ENCODE measurements at regions not wholly inside any gene's neighbourhood (a gene's known extent, or its start where the extent isn't known, plus 50 kb on each side); places are given as distances from the start of the nearest gene placed in this dataset.

DNA sequence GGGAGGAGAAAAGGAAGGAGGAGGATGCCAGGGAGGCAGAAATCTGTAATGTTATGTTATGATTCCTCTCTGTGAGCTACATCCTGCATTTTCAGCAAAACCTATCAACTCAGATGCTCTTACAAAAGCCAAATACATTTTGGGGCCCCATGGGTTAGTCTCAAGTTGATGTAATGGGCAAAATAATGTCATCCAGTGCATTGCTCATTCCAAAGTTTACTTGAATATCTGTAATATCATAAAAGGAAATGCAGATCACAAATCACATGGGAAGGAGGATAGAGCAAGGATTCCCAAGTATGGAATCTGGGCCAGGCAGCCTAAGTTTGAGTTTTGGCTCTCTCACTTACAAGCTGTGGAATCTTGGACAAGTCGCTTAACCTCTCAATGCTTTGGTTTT lies 74.9 kb upstream of the SOD3 start:
- DNase-seq: no peak

DNA sequence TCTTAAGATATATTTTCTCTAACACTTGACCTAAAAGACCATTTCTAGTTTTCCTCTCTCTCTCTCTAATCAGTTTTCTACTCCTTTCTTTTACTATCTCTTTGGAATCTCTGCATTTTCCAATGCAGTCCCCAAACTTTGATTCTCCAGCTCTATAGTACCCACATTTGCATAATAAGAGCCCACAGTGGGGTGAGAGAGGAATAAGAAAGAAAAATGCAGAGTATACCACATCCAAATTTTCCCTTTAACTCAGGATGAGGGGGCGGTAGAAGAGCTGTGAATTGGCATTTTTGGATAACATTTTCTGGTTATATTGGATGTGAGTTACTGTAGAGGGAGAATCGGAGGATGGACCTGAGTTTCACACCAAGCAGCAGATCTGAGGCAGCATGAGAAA lies 74.4 kb upstream of the SOD3 start:
- no peak for DNase-seq

GRCh38 chr4:24722026-24722568 lies 73.3 kb upstream of the SOD3 start:
- DNase-seq: no peak

GRCh38 chr4:24727390-24728224 lies 67.8 kb upstream of the SOD3 start:
- no peak for DNase-seq

DNA sequence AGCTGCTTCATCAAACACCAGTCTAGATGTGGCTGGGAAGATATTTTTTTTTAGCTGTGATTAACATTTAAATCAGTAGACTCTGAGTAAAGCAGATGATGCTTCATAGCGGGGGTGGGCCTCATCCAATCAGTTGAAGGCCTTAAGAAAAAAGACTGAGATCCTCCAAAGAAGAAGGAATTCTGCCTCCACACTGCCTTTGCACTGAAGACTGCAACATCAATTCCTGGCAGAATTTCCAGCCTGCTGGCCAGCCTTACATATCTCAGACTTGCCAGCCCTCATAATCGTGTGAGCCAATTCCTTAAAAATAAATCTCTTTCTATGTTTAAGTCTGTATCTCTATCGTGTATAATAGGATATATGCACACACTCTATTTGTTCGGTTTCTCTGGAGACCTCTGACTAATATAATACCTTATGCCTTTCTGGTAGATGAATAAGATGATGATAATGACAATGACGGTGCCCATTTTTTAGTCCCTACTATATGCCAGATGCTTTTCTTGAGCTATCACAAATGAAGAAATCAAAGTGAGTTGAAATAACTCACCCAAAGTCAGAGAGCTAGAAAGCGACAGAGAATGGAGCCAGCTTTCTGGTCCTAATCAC lies 66.1 kb upstream of the SOD3 start:
- no peak for DNase-seq

DNA sequence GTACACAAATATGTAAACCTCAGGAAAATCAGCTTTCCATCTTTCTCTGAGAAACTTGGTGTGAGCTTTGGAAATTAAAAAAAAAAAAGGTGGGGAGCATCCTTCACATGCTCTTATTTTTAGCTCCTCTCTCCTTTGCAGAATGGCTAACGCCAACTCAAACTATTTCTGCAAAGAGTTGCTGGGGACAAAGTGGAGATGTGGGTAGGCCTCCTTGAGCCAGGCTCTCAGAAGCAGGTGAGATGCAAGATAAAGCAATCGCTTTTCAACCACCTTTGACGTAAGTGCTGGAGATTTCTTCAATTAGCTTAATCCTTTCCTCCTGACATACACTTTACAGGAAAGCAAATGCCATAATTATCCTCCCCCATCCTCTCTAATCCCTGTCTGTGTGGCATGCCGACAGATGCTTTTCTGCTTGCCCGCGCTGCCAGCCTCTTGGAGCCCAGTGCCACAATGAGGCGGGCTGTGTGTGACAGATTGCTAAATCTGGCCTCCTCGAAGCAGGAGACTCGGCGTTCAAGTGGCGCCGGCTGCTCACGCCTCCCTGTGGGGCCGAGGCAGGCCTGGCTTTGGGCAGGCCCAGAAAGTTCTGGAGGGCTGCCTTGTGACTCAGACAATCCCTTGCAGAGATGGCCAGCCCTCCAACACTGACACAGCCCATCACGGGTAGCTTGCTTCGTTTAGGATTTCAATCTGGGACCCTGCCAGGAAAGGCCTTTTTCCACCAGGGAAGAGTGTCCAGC lies 64.9 kb upstream of the SOD3 start:
- DNase-seq: no peak

DNA sequence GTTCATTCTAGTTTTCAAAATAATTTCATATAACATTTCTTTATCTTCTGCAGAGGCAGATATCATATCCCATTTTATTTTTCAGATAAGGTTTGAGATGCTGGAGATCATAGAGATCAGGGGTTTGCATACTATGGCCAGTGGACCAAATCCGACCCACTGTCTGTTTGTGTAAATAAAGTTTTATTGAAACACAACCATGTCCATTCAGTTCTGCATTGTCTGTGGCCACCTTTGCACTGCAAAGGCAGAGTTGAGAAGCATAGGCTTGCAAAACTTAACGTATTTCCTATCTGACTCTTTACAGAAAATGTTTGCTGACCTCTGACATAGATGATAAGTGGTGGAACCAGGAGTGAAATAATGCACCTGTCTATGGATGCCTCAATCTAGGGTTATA lies 63.9 kb upstream of the SOD3 start:
- DNase-seq: no peak

DNA sequence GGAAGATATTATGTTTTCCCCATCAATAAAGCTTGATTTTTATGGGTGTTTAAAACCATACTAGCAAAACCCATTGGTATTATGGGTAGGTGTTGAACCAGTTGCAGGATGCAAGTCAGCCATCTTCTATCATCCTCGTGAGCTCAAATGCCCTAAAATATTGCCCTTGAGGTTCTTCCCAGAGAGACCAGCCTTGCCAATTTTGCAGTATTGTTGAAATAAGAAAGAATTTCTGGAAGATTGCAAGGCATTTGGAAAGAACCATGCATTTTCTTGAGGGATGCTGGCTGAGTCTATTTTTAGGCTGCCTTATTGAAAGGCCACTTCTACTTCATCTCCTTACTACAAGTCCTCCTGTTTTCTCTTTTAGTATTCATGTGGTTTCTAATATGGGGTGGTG lies 60.9 kb upstream of the SOD3 start:
- no peak for DNase-seq

GRCh38 chr4:24736066-24736465 lies 59.3 kb upstream of the SOD3 start:
- no peak for DNase-seq

- DNase-seq: no peak
These were observed 53.5 kb upstream of the SOD3 start for GRCh38 chr4:24741910-24742309.

DNA sequence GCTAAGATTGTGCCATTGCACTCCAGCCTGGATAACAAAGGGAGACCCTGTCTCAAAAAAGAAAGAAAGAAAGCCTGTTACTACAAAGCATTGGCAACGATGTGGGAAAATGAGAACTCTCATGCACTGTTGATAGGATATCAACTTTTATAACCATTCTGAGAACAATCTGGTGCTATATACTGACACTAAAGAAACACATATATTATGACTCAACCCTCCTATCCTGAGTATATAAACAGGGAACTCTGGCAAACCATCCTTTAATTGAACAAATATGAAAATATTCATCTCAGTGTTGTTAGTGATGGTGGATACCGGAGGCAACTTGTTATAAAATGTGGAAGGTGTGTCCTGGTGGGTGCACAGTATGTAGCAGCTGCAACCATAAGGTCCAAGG lies 53.0 kb upstream of the SOD3 start:
- DNase-seq: no peak

DNA sequence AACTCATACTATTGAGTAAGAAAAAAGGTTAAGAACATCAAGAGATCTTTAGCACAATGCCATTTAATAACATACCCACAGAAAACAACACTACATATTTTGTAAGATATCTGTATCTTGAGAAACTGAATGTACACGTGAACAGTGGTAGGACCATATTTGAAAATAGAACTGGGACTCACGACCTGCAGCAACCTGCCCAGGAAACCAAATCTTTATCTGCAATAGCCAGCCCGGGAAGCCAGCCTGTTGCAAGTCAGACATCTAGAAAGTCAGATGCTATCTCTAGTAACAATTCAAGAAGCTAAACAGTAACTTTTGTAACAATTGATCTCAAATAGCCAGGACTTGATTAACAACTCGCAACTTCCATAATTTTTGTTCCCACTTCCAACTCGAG lies 52.6 kb upstream of the SOD3 start:
- DNase-seq: no peak

- no peak for DNase-seq
These were observed 52.2 kb upstream of the SOD3 start for GRCh38 chr4:24743206-24743605.

- no peak for DNase-seq
These were observed 51.4 kb upstream of the SOD3 start for GRCh38 chr4:24743927-24744326.

- DNase-seq: no peak
These were observed 50.0 kb upstream of the SOD3 start for GRCh38 chr4:24745172-24745895.
